Activated naive CD4-positive, alpha-beta T cell treated with anti-CD3 and anti-CD28 coated beads for 36 hours (primary cell): ENCODE measurements at regions not wholly inside any gene's neighbourhood (a gene's known extent, or its start where the extent isn't known, plus 50 kb on each side); places are given as distances from the start of the nearest gene placed in this dataset.

Experiments used
- CTCF ChIA-PET: fragments of 350-600 bp; sonication (Branson Sonifier 250); formaldehyde crosslinking; loops from one replicate; lab custom pipeline; 2021; ENCODE audit warnings: antibody characterized with exemption; lab: Charles Lee
- DNase-seq: peaks from one replicate; pipeline ENCODE4 v3.0.0-alpha.2; 2020
- H3K27ac Mint-ChIP-seq: one replicate; pipeline ENCODE4 v1.8.0; 2021; ENCODE audit warnings: mild to moderate bottlenecking, mixed read lengths
- H3K27me3 Mint-ChIP-seq: one replicate; pipeline ENCODE4 v1.8.0; 2021; ENCODE audit warnings: low read depth, mixed read lengths
- H3K36me3 Mint-ChIP-seq: one replicate; pipeline ENCODE4 v1.8.0; 2021; ENCODE audit warnings: low read depth, mixed read lengths
- H3K4me1 Mint-ChIP-seq: one replicate; pipeline ENCODE4 v1.8.0; 2021; ENCODE audit warnings: low read depth, mixed read lengths
- H3K4me3 Mint-ChIP-seq: one replicate; pipeline ENCODE4 v1.8.0; 2021; ENCODE audit warnings: mild to moderate bottlenecking, moderate library complexity, mixed read lengths
- H3K9me3 Mint-ChIP-seq: one replicate; pipeline ENCODE4 v1.8.0; 2021; ENCODE audit warnings: mixed read lengths
- intact Hi-C: fragments of 100-400 bp; cut with micrococcal nuclease; formaldehyde crosslinking; loops from one replicate; pipeline ENCODE4 v1.15.1; 2023

GRCh38 chr15:70501121-70501727 lies 262.1 kb downstream of the UACA start:
- H3K27me3 Mint-ChIP-seq, result no peaks in the 10 kb centered on the region
- no peak overlapping the region for H3K4me3 Mint-ChIP-seq
- H3K27ac Mint-ChIP-seq, result no peak overlapping the region
- CTCF ChIA-PET, result interaction anchor here (1.4 to 2.0 kb wide), 2 partner anchors 10 to 34 kb away, joined by 4 to 6 read pairs; no protein-coding TSS in a partner anchor
- intact Hi-C loops, result no loop called here
- H3K36me3 Mint-ChIP-seq, result no peaks in the 10 kb centered on the region
- no peaks in the 10 kb centered on the region for H3K9me3 Mint-ChIP-seq
- peaks cover 58% of the 10 kb centered on the region for H3K4me1 Mint-ChIP-seq
- DNase-seq, result no peak

GRCh38 chr15:70499791-70500190 lies 263.6 kb downstream of the UACA start:
- no peak overlapping the region for H3K4me3 Mint-ChIP-seq
- no peaks in the 10 kb centered on the region for H3K9me3 Mint-ChIP-seq
- peaks cover 55% of the 10 kb centered on the region for H3K4me1 Mint-ChIP-seq
- H3K27ac Mint-ChIP-seq, result no peak overlapping the region
- CTCF ChIA-PET, result interaction anchor here (0.8 to 1.3 kb wide), 4 partner anchors 13 to 82 kb away, joined by 3 to 8 read pairs (median 4); no protein-coding TSS in a partner anchor
- no peak for DNase-seq
- H3K27me3 Mint-ChIP-seq, result peaks cover 1% of the 10 kb centered on the region
- intact Hi-C loops, result no loop called here
- H3K36me3 Mint-ChIP-seq, result no peaks in the 10 kb centered on the region

DNA sequence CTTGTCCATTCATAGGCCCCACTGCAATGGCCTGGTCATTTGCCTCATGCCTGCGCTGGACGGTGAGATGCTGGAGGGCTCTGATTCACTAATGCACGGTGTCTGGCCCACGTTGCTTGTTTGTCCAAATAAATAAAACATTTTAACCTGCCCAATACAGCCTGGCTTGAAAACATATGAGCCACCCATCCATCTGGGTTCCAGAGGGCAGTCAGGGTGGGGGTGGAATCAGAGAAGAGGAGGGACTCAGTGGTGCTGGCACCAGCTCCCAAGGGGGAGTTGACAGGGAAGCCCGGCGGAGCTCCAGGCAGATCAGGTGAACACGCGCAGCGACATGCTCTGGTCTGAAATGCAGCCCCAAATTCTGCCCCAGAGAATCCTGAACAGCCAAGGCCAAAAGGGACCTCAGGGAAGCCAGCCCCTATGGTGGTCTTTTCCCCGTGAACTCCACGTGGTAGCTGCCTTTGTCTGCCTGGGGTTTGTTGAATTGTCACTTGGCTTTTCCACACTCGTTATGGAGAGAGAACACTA lies 265.2 kb downstream of the UACA start:
- CTCF ChIA-PET, result interaction anchor here (0.8 to 1.0 kb wide), 2 partner anchors 19 to 30 kb away, joined by 3 read pairs; no protein-coding TSS in a partner anchor
- Mint-ChIP-seq H3K27ac (no peak overlapping the region), H3K4me1 (peaks cover 55% of the 10 kb centered on the region), H3K36me3 (no peaks in the 10 kb centered on the region), H3K27me3 (peaks cover 1% of the 10 kb centered on the region), H3K4me3 (no peak overlapping the region), H3K9me3 (no peaks in the 10 kb centered on the region)
- intact Hi-C loops, result no loop called here
- DNase-seq, result no peak

DNA sequence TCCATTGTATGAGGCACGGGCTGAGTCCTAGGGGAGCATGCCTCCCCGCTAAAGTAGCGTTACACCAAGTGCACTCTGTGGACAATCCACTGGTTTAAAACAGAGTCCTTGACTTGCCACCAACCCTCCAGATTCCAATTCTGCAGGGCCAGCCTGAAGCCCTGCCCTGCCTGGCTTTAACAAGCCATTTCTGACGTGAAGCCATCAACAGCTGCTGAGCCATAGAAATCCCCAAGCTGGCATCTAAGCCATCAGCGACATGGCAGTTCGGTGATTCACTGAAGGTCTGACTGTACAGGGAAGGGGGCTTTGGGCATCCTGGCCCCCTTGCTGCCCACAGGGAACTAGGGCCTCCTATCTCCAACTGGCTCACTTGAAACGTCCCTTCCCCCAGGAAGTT lies 265.7 kb downstream of the UACA start:
- H3K9me3 Mint-ChIP-seq, result no peaks in the 10 kb centered on the region
- intact Hi-C loops, result no loop called here

DNA sequence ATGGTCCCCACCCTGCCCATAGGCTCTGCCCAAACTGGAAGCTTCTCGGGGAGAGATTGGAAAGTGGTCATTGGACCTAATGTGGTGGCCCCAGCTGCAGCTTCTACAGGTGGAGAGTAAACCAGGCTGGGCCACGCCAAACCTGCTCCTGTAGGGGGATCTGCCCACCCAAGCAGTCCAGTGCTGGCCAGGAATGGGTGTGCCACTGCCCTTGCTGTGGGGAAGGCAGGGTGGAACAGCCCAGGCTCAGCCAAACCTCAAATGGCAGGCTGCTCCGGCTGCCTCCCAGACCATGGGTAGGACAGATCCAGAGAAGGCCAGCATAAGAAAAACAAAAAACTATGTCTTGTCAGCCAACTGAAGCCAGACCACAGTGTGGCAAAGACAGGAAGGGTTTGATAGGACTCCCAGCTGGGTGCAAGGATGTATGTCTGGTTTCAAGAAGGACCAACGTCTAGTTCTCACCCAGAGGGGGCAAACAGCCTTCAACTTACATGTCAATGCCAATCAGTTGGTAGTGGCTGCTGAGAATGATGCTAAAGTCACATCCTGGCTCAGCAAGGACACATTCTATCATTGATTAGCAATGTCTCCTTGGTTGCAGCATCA lies 267.3 kb downstream of the UACA start:
- Mint-ChIP-seq H3K9me3 (no peaks in the 10 kb centered on the region), H3K4me3 (no peak overlapping the region), H3K4me1 (peaks cover 60% of the 10 kb centered on the region), H3K27me3 (peaks cover 1% of the 10 kb centered on the region), H3K36me3 (no peaks in the 10 kb centered on the region), H3K27ac (no peak overlapping the region)
- no peak for DNase-seq
- intact Hi-C loops, result no loop called here
- CTCF ChIA-PET, result interaction anchor here (0.9 to 1.3 kb wide), 6 partner anchors 8 to 59 kb away, joined by 3 to 8 read pairs (median 4); no protein-coding TSS in a partner anchor

More for the DNA sequence above, 265.7 kb downstream of the UACA start:
- CTCF ChIA-PET, result interaction anchor here (0.8 kb wide), 1 partner anchor 30 kb away, joined by 3 read pairs; no protein-coding TSS in a partner anchor
- H3K36me3 Mint-ChIP-seq, result no peaks in the 10 kb centered on the region
- H3K27me3 Mint-ChIP-seq, result peaks cover 1% of the 10 kb centered on the region
- no peak for DNase-seq
- no peak overlapping the region for H3K27ac Mint-ChIP-seq
- H3K4me3 Mint-ChIP-seq, result no peak overlapping the region
- peaks cover 55% of the 10 kb centered on the region for H3K4me1 Mint-ChIP-seq

DNA sequence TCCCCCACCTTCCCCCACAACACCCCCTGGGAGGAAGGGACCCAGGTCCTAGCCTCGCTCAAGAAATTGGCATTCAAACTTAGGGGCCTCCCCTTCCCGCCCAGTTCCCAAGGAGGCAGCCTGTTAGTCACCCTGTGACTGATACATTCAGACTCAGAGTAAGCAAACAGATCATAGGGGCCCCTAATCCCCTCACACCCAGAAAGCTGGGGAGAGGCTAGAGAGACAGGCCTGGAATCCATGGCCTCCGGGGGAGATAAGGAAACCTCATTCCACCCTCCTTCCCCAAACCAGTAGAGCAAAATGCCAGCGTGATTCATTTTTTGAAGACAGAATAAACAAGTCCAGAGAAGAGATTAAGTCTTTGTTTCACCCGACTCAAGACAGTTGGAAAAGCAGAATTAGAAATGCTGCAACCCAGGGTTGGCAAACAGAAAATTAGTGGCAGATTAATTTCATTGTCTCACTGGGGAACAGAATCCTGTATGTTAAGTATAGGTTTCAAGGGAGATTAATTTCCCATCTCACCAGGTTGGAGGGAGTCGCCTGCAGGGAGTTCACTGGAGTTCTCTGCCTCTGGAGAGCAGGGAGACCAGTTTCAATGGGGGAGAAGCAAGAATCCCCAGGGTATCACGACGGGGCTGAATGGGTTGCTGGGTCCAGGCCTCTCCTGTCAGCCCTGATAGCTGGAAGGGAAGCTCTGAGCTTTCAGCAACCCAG lies 268.3 kb downstream of the UACA start:
- CTCF ChIA-PET, result interaction anchor here (0.9 to 1.2 kb wide), 2 partner anchors 10 to 60 kb away, joined by 4 read pairs; no protein-coding TSS in a partner anchor
- Mint-ChIP-seq H3K27ac (peak overlapping the region; percentile 82), H3K4me3 (no peak overlapping the region), H3K27me3 (peaks cover 1% of the 10 kb centered on the region), H3K36me3 (no peaks in the 10 kb centered on the region), H3K4me1 (peaks cover 64% of the 10 kb centered on the region), H3K9me3 (no peaks in the 10 kb centered on the region)
- intact Hi-C loops, result loop anchor here (5.0 kb wide), 2 partner anchors 353 to 918 kb away; no protein-coding TSS in a partner anchor
- DNase-seq, result peak; percentile 88

DNA sequence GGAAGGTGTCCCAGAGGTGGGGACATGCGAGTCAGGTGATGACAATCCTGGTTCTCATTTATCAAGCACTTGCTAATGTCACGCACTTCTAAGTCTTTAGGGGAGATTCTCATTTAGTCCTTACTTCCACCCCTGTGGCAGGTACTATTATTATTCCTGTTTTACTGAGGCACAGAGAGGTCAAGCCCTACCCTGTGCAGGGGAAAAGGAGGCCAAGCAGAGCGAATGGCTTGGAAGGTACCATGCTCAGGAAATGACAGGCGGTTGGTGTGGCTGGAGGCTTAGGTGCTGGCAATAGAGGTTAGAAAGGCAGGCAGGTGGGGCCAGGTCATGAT lies 268.9 kb downstream of the UACA start:
- peaks cover 60% of the 10 kb centered on the region for H3K4me1 Mint-ChIP-seq
- DNase-seq, result no peak
- intact Hi-C loops, result loop anchor here (5.0 kb wide), 2 partner anchors 352 to 917 kb away; no protein-coding TSS in a partner anchor
- H3K27ac Mint-ChIP-seq, result peak overlapping the region; percentile 16
- no peak overlapping the region for H3K4me3 Mint-ChIP-seq
- no peaks in the 10 kb centered on the region for H3K36me3 Mint-ChIP-seq
- CTCF ChIA-PET, result no interaction called here
- H3K9me3 Mint-ChIP-seq, result no peaks in the 10 kb centered on the region
- peaks cover 1% of the 10 kb centered on the region for H3K27me3 Mint-ChIP-seq

GRCh38 chr15:70493787-70494516 lies 269.4 kb downstream of the UACA start:
- CTCF ChIA-PET, result interaction anchor here (1.6 to 7.4 kb wide), 2 partner anchors 14 to 15 kb away, joined by 6 to 120 read pairs; no protein-coding TSS in a partner anchor
- intact Hi-C loops, result loop anchor here (2.0 to 5.0 kb wide), 5 partner anchors 65 to 1025 kb away; no protein-coding TSS in a partner anchor
- H3K36me3 Mint-ChIP-seq, result no peaks in the 10 kb centered on the region
- no peaks in the 10 kb centered on the region for H3K9me3 Mint-ChIP-seq
- peak overlapping the region; percentile 95 for H3K27ac Mint-ChIP-seq
- H3K4me1 Mint-ChIP-seq, result peaks cover 59% of the 10 kb centered on the region
- H3K27me3 Mint-ChIP-seq, result peaks cover 1% of the 10 kb centered on the region
- DNase-seq, result no peak
- H3K4me3 Mint-ChIP-seq, result no peak overlapping the region

DNA sequence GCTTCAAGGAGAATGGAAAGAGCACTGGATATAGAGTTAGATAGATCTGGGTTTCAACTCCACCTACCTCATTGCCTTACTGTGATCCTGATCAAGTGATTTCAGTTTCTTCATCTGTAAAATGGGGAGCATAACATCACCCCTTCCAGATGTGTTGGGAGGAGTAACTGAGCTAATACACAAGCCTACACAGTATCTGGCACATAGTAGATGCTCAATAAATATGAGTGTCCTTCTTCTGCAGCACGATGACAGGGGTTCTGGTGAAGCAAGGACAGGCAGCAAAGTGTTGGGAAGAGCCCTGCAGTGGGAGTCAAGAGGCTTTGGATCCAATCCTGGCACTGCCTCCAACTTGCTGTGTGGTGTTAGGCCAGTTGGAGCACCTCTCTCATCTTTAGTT lies 270.0 kb downstream of the UACA start:
- peak overlapping the region; percentile 95 for H3K27ac Mint-ChIP-seq
- no peaks in the 10 kb centered on the region for H3K36me3 Mint-ChIP-seq
- no peak for DNase-seq
- H3K4me1 Mint-ChIP-seq, result peaks cover 59% of the 10 kb centered on the region
- peaks cover 1% of the 10 kb centered on the region for H3K27me3 Mint-ChIP-seq
- H3K9me3 Mint-ChIP-seq, result no peaks in the 10 kb centered on the region
- H3K4me3 Mint-ChIP-seq, result no peak overlapping the region
- CTCF ChIA-PET, result interaction anchor here (1.6 to 7.4 kb wide), 2 partner anchors 13 to 16 kb away, joined by 6 to 120 read pairs; no protein-coding TSS in a partner anchor
- intact Hi-C loops, result loop anchor here (2.0 to 5.0 kb wide), 5 partner anchors 65 to 1025 kb away; no protein-coding TSS in a partner anchor

DNA sequence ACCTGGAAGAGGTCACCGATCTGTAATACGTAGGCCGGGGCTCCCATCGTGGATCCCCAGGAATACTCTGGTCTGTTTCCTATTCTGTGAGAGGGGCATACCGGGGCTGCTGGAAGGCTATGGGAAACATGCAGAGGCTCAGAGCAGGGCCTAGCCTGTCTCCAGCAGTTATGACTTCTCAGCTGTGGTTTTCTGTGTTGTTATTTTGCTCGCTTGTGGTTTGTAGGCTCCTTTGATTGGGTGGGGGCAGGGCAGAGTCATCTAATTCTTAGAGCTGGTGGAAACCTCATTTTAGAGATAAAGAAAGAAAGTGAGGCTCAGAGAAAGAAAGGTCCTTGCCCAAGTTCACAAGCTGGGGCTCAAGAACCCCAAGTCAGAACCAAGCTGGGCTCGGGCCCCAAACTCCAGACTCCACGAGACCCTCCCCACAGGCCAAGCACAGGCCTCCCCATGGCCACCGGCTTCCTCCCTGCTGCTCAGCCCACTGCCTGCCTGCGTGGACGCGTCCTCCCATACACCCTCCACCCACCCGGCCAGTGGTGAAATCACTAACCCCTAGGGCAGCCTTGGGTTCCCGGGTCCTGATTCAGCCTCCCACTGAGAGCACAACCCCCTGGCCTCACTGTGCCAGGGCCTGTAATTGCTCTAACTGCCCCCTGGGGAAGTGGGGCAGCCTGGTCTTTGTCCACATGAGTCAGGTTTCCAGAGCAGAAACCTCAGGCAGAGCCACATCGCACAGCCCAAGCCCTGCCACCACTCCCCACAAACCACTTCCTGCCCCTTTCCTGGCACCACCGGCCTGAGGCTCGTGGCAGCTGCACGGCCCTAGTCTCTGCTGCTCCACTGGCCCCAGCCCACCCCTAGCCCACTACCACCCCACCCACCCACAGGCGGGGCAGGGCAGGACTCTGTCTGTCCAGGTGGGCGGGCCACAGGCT lies 270.8 kb downstream of the UACA start:
- Mint-ChIP-seq H3K4me1 (peaks cover 65% of the 10 kb centered on the region), H3K27ac (peak overlapping the region; percentile 95), H3K36me3 (no peaks in the 10 kb centered on the region), H3K27me3 (peaks cover 1% of the 10 kb centered on the region), H3K9me3 (no peaks in the 10 kb centered on the region), H3K4me3 (peak overlapping the region; percentile 44)
- DNase-seq, result peak; percentile 96
- CTCF ChIA-PET, result interaction anchor here (0.6 to 7.4 kb wide), 7 partner anchors 9 to 42 kb away, joined by 3 to 120 read pairs (median 4); no protein-coding TSS in a partner anchor
- intact Hi-C loops, result loop anchor here (1.0 to 5.0 kb wide), 13 partner anchors 11 to 1024 kb away; no protein-coding TSS in a partner anchor
